Epidermal melanocyte (primary cell): ENCODE measurements at regions not wholly inside any gene's neighbourhood (a gene's known extent, or its start where the extent isn't known, plus 50 kb on each side); places are given as distances from the start of the nearest gene placed in this dataset.
"Not testable (repeated sequence)": the region's sequence is repeated elsewhere in the genome, so short reads cannot be mapped to it uniquely, and the experiment has no call there.

ENCODE experiments used
- DNase-seq: peaks from one replicate; pipeline ENCODE4 v3.0.0; 2011; ENCODE audit warnings: low spot score; ENCODE audit not compliant: insufficient read length

- no peak for DNase-seq
Observed at GRCh38 chr17:13154398-13154797, 136.6 kb upstream of the ELAC2 start.

GRCh38 chr17:13153036-13153435 lies 135.2 kb upstream of the ELAC2 start:
- DNase-seq = no peak

GRCh38 chr17:13152501-13152900 lies 134.7 kb upstream of the ELAC2 start:
- DNase-seq = no peak

- not testable (repeated sequence) for DNase-seq
Observed at GRCh38 chr17:13150738-13151137, 132.9 kb upstream of the ELAC2 start.

GRCh38 chr17:13143001-13143400 lies 125.2 kb upstream of the ELAC2 start:
- no peak for DNase-seq

GRCh38 chr17:13140750-13141149 lies 122.9 kb upstream of the ELAC2 start:
- no peak for DNase-seq

GRCh38 chr17:13135506-13135905 lies 117.7 kb upstream of the ELAC2 start:
- no peak for DNase-seq

- no peak for DNase-seq
Observed at GRCh38 chr17:13134076-13134475, 116.2 kb upstream of the ELAC2 start.

GRCh38 chr17:13131225-13131624 lies 113.4 kb upstream of the ELAC2 start:
- DNase-seq = no peak

GRCh38 chr17:13129356-13129755 lies 111.5 kb upstream of the ELAC2 start:
- no peak for DNase-seq

GRCh38 chr17:13128676-13129075 lies 110.8 kb upstream of the ELAC2 start:
- DNase-seq = no peak

- no peak for DNase-seq
Observed at GRCh38 chr17:13127921-13128602, 110.2 kb upstream of the ELAC2 start.

GRCh38 chr17:13120864-13121263 lies 103.0 kb upstream of the ELAC2 start:
- no peak for DNase-seq

- DNase-seq = no peak
Observed at GRCh38 chr17:13118311-13118710, 100.5 kb upstream of the ELAC2 start.

GRCh38 chr17:13117616-13118015 lies 99.8 kb upstream of the ELAC2 start:
- no peak for DNase-seq

- peak; percentile 36 for DNase-seq
Observed at GRCh38 chr17:13114601-13115031, 96.8 kb upstream of the ELAC2 start.

- DNase-seq = no peak
Observed at GRCh38 chr17:13113821-13114525, 96.1 kb upstream of the ELAC2 start.

GRCh38 chr17:13107676-13108235 lies 89.9 kb upstream of the ELAC2 start:
- no peak for DNase-seq

GRCh38 chr17:13106171-13106570 lies 88.3 kb upstream of the ELAC2 start:
- DNase-seq = no peak

GRCh38 chr17:13104576-13104975 lies 86.7 kb upstream of the ELAC2 start:
- DNase-seq = no peak

GRCh38 chr17:13102477-13102876 lies 84.7 kb upstream of the ELAC2 start:
- DNase-seq = no peak

GRCh38 chr17:13099926-13100325 lies 82.1 kb upstream of the ELAC2 start:
- DNase-seq = no peak
